ENCODE measurements at regions not wholly inside any gene's neighbourhood (a gene's known extent, or its start where the extent isn't known, plus 50 kb on each side); places are given as distances from the start of the nearest gene placed in this dataset.

DNA sequence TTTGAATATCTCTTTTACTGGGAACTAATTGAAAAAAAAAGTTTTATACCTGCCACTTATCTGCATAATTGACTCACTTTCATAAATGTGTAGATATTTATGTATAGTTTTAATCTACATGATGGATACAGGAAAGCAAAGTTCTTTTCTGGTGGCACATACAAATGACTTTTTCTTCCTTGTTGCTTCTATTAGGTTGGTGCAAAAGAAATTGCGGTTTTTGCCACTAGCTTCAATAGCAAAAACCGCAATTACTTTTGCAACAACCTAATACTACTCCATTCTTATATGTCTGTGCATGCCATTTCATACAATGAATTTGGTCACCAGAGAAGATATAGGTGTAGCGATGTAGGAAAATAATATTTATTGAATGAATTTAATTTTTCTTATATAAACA lies 344.5 kb upstream of the PCDH20 start:
- DNase-seq: no peak

DNA sequence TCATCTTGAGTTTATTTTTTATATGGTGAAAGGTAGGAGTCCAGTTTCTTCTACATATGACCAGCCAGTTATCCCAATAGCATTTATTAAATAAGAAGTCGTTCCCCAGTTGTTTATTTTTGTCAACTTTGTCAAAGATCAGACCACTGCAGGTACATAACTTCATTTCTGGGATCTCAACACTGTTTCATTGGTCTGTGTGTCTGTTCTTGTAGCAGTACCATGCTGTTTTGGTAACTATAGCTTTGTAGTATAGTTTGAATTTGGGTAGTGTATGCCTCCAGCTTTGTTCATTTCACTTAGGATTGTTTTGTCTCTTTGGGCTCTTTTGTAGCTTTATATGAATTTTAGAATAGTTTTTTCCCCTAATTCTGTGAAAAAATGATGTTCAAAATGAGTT lies 340.4 kb upstream of the PCDH20 start:
- DNase-seq: no peak

DNA sequence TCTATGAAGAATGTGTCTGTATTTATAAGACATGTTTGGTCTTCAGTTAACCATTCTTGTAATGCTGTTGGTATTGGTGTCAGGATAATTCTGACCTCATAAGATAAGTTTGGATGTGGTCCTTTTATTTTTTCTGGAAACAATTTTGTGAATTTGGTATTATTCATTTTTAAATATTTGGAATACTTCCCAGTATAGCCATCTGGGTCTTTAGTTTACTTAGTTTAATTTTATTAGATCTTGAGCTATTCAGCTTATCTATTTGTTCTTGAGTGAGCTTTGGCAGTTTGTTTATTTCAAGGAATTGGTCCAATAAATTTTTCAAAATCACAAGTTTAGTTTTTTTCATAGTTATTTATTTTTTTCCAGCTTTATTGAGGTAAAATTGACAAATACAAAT lies 335.4 kb upstream of the PCDH20 start:
- no peak for DNase-seq

DNA sequence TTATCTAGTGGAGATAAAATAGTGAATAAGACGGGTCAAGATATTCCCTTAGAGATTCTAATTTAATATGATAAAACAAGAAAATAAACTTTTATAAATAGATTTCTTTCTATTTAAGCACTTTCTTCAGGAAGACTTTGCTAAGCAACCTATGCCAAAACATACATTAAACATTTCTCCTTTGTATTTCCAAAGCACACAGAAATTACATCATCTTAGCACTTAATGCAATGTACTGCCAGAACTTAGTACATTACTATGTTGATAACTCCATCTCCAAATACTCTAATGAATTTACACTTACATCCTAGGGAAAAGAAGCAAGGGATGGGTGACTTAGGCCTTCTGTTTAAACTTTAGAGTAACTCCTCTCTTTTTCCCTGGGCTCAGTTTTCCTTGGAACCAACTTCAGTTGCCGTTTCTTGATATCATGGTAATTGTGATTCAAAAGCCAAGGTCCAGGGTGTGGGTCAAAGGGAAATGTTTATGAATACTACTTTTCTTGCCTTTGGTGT lies 322.6 kb upstream of the PCDH20 start:
- no peak for DNase-seq

- no peak for DNase-seq
Observed at GRCh38 chr13:61734683-61735082, 319.0 kb upstream of the PCDH20 start.

GRCh38 chr13:61728471-61728870 lies 312.8 kb upstream of the PCDH20 start:
- no peak for DNase-seq

DNA sequence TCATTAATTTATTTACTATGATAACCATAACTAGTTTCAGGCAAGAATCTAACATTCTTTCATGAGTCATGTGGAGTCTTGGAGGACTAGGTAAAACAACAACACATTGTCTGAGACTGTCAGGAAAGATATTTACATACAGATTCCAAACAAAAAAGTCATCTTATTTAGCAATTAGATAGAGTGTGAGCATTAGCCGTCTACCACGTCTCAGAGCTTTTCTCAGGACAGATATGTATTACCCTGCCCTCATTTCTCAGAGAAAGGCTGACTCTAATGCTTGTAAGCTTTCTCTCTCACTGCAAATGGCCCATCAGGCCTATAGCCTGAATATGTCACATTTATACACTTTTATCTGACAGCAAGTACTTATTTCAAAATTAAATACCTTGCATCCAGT lies 312.1 kb upstream of the PCDH20 start:
- DNase-seq: no peak

DNA sequence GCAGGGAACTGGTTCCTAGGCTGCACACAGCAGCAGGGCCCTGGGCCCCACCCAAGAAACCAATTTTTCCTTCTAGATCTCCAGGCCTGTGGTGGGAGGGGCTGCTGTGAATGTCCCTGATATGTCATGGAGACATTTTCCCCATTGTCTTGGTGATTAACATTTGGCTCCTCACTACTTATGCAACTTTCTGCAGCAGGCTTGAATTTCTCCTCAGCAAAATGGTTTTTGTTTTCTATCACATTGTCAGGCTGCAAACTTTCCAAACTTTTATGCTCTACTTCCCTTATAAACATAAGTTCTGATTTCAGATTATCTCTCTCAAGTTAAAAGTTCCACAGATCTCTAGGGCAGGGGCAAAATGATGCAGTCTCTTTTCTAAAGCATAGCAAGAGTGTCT lies 310.2 kb upstream of the PCDH20 start:
- no peak for DNase-seq

- DNase-seq: no peak
Observed at GRCh38 chr13:61722119-61722518, 306.5 kb upstream of the PCDH20 start.

- DNase-seq: no peak
Observed at GRCh38 chr13:61712621-61713020, 297.0 kb upstream of the PCDH20 start.

GRCh38 chr13:61709258-61709657 lies 293.6 kb upstream of the PCDH20 start:
- DNase-seq: no peak

DNA sequence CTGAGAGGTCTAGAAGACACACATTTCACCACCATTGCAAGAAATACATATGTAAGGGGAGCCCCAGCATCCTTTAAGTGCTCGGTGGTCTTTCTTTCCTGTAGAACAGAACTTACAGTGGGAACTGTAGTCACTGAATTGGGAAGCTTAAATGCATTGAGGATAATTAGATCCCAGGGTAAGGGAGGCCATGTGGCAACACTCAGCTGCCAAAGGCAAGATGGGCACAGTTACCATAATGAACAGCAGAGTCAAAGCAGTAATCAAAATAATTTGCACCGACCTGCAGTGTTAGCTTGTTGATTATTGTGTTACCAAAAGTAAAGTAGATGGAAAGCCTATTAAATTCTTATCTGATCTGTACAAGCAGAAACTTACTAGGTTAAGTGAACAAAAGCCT lies 291.2 kb upstream of the PCDH20 start:
- DNase-seq: no peak

DNA sequence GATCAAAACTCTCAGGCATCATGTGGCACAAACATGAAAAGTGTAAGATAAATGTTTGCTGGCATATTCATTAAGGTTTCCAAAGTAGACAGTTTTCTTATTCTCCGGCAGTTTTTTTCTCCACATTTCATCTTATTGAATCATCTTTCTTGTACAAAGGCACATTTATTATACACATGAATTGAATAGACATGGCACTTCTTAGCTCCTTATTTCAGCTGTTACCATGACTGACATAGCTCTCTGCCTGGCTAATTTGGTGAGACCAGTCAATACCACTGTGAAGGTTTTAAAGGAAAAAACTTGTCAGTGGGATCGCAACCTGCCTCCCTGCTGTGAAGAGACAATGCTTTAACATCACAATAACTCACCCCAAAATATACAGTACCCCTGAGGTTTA lies 285.0 kb upstream of the PCDH20 start:
- DNase-seq: no peak

DNA sequence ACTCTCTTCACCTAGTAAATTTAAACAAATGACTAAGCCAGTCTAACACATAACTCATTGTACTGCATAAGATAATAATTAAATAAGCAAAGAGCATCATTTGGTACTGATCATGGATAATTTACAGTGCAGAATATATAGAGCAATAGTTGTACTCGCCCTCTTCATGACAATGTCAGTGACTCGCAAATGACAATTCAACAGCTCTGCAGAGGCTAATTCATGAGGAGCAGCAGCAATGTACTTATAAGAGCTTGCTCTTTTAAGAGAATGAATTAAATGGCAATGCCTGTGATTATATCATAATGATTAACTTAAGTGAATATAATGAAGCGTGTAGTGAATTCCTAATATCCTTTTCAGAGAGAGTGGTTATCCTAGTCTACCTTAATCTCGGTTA lies 284.5 kb upstream of the PCDH20 start:
- DNase-seq: no peak

- DNase-seq: no peak
Observed at GRCh38 chr13:61696676-61697075, 281.0 kb upstream of the PCDH20 start.

GRCh38 chr13:61695147-61695546 lies 279.5 kb upstream of the PCDH20 start:
- no peak for DNase-seq

GRCh38 chr13:61692691-61693090 lies 277.0 kb upstream of the PCDH20 start:
- no peak for DNase-seq

GRCh38 chr13:61685682-61686012 lies 270.0 kb upstream of the PCDH20 start:
- no peak for DNase-seq

- DNase-seq: no peak
Observed at GRCh38 chr13:61684976-61685681, 269.5 kb upstream of the PCDH20 start.

GRCh38 chr13:61672756-61673155 lies 257.1 kb upstream of the PCDH20 start:
- no peak for DNase-seq

- no peak for DNase-seq
Observed at GRCh38 chr13:61670384-61671161, 254.9 kb upstream of the PCDH20 start.

- DNase-seq: no peak
Observed at GRCh38 chr13:61664801-61665705, 249.4 kb upstream of the PCDH20 start.

- no peak for DNase-seq
Observed at GRCh38 chr13:61654481-61654880, 238.8 kb upstream of the PCDH20 start.

Measured in T-helper 1 cell (primary cell).